Adrenal gland (tissue), 5 donors: ENCODE measurements at regions not wholly inside any gene's neighbourhood (a gene's known extent, or its start where the extent isn't known, plus 50 kb on each side); places are given as distances from the start of the nearest gene placed in this dataset.

Source experiments
- POLR2A ChIP-seq, 2 donors: fragments of 450-650 bp; IDR thresholded peaks; one replicate each; pipeline ENCODE4 v1.6.1; 2017; ENCODE audit warnings: antibody characterized with exemption in 2 of 2, mild to moderate bottlenecking in 2 of 2, moderate library complexity in 1 of 2
- TF ChIP-seq, protein P1 (sequence below), 6 experiments: fragments of 450-650 bp in 4 of 6; fragments of 200-600 bp in 2 of 6; sonication (generic) in 1 of 6; IDR thresholded peaks; 1 replicate in 5 of 6; 2 replicates in 1 of 6; pipeline versions ENCODE4 v1.5.1 to v1.8.0; 2016 to 2021; ENCODE audit warnings: antibody characterized with exemption in 6 of 6, mild to moderate bottlenecking in 2 of 6, moderate library complexity in 1 of 6
- donor health status: DM: no; HTN: no; CAD: no.

DNA sequence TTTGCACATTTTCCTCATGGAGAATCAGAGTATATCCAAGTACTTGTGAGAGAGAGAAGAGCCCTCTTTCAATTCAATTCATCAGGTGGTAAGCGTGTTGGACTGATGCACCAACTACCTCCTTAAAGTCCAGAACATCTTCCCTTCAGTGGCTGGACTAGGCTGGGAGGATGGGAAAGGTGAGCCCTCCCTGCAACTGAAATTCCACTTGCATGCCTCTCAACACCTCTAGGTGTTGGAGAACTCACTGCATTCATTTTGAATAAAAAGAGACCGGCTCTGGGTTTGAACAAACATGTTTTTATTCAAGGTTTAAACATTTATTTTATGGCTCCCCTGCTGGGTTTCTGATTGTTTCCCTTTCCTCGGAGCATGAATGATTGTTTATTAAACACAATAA lies 573.5 kb downstream of the CCSER2 start:
- TF ChIP-seq, protein P1, sequence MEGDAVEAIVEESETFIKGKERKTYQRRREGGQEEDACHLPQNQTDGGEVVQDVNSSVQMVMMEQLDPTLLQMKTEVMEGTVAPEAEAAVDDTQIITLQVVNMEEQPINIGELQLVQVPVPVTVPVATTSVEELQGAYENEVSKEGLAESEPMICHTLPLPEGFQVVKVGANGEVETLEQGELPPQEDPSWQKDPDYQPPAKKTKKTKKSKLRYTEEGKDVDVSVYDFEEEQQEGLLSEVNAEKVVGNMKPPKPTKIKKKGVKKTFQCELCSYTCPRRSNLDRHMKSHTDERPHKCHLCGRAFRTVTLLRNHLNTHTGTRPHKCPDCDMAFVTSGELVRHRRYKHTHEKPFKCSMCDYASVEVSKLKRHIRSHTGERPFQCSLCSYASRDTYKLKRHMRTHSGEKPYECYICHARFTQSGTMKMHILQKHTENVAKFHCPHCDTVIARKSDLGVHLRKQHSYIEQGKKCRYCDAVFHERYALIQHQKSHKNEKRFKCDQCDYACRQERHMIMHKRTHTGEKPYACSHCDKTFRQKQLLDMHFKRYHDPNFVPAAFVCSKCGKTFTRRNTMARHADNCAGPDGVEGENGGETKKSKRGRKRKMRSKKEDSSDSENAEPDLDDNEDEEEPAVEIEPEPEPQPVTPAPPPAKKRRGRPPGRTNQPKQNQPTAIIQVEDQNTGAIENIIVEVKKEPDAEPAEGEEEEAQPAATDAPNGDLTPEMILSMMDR (IDR thresholded peaks at IDR 0.05), result no peak
- TF ChIP-seq POLR2A (IDR thresholded peaks at IDR 0.05), result no peak
